HL-60 (cell line): ENCODE measurements at regions not wholly inside any gene's neighbourhood (a gene's known extent, or its start where the extent isn't known, plus 50 kb on each side); places are given as distances from the start of the nearest gene placed in this dataset.

Experiments
- DNase-seq, 2 experiments: peaks; one replicate each; pipeline ENCODE4 v3.0.0-alpha.2; 2010 to 2020; ENCODE audit warnings: low read depth in 1 of 2, low spot score in 1 of 2
- H3K27ac ChIP-seq: fragments of 250-450 bp; sonication (Bioruptor Pico); replicated peaks from 2 replicates; pipeline ENCODE4 v1.5.1; 2020; ENCODE audit warnings: mild to moderate bottlenecking, moderate library complexity
- H3K27me3 ChIP-seq: fragments of 250-450 bp; sonication (Bioruptor Pico); 2 replicates; pipeline ENCODE4 v1.5.1; 2021; ENCODE audit warnings: mild to moderate bottlenecking, moderate library complexity; ENCODE audit not compliant: insufficient read depth, poor library complexity, severe bottlenecking
- H3K4me3 ChIP-seq: replicated peaks from 2 replicates; pipeline ENCODE4 v1.5.1; 2011; ENCODE audit warnings: mild to moderate bottlenecking, control low read depth, low read length; ENCODE audit not compliant: insufficient read depth
- CTCF ChIP-seq: IDR thresholded peaks from one replicate; pipeline ENCODE4 v1.5.1; 2011; ENCODE audit warnings: low read length, control low read depth, inconsistent platforms; ENCODE audit not compliant: insufficient read depth
- GABPA ChIP-seq: IDR thresholded peaks from 2 replicates; pipeline ENCODE4 v1.6.1; 2012; ENCODE audit warnings: low read depth
- POLR2AphosphoS5 ChIP-seq: IDR thresholded peaks from 2 replicates; pipeline ENCODE4 v1.6.1; 2012; ENCODE audit warnings: low read depth
- SPI1 ChIP-seq: IDR thresholded peaks from 2 replicates; pipeline ENCODE4 v1.6.1; 2012; ENCODE audit warnings: low read depth, mild to moderate bottlenecking, borderline replicate concordance
- TF ChIP-seq, protein P1 (sequence below): IDR thresholded peaks from 2 replicates; pipeline ENCODE4 v1.6.1; 2012; ENCODE audit warnings: low read depth; ENCODE audit not compliant: insufficient replicate concordance

- Histone ChIP-seq H3K27ac (no peak overlapping the region), H3K4me3 (no peak overlapping the region), H3K27me3 (no peaks in the 10 kb centered on the region)
- TF ChIP-seq POLR2AphosphoS5 (no peak), GABPA (no peak), CTCF (no peak), SPI1 (no peak)
- TF ChIP-seq, protein P1, sequence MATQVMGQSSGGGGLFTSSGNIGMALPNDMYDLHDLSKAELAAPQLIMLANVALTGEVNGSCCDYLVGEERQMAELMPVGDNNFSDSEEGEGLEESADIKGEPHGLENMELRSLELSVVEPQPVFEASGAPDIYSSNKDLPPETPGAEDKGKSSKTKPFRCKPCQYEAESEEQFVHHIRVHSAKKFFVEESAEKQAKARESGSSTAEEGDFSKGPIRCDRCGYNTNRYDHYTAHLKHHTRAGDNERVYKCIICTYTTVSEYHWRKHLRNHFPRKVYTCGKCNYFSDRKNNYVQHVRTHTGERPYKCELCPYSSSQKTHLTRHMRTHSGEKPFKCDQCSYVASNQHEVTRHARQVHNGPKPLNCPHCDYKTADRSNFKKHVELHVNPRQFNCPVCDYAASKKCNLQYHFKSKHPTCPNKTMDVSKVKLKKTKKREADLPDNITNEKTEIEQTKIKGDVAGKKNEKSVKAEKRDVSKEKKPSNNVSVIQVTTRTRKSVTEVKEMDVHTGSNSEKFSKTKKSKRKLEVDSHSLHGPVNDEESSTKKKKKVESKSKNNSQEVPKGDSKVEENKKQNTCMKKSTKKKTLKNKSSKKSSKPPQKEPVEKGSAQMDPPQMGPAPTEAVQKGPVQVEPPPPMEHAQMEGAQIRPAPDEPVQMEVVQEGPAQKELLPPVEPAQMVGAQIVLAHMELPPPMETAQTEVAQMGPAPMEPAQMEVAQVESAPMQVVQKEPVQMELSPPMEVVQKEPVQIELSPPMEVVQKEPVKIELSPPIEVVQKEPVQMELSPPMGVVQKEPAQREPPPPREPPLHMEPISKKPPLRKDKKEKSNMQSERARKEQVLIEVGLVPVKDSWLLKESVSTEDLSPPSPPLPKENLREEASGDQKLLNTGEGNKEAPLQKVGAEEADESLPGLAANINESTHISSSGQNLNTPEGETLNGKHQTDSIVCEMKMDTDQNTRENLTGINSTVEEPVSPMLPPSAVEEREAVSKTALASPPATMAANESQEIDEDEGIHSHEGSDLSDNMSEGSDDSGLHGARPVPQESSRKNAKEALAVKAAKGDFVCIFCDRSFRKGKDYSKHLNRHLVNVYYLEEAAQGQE: no peak
- no peak for DNase-seq
Observed at GRCh38 chr1:29939079-29939478, 702.8 kb downstream of the PTPRU start.

DNA sequence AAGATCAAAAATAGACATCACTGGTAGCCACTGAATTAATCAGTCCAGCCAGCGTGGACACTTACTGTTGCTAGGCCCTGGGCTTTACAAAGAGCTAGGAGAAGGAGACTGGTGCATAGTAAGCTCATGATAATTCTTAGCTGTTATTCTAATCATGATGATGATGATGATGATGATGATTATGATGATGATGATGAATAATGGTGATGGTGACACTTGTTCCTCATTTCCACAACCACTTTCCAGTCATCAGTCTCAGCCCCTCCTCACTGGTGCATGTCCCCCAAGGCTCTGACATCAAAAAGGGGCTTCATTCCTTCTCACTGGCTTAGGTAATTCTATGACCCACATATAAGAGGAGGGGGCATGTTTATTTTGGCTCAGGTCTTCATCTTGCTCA lies 701.0 kb downstream of the PTPRU start:
- no peak overlapping the region for H3K4me3 ChIP-seq
- H3K27ac ChIP-seq: no peak overlapping the region
- TF ChIP-seq GABPA (no peak), CTCF (no peak), SPI1 (no peak), POLR2AphosphoS5 (no peak)
- TF ChIP-seq, protein P1: no peak
- no peaks in the 10 kb centered on the region for H3K27me3 ChIP-seq
- DNase-seq: no peak

- Histone ChIP-seq H3K4me3 (no peak overlapping the region), H3K27me3 (no peaks in the 10 kb centered on the region), H3K27ac (no peak overlapping the region)
- DNase-seq: no peak
- TF ChIP-seq, protein P1: no peak
- TF ChIP-seq GABPA (no peak), POLR2AphosphoS5 (no peak), CTCF (no peak), SPI1 (no peak)
Observed at GRCh38 chr1:29936031-29936544, 699.8 kb downstream of the PTPRU start.
